PFSK-1 (cell line): ENCODE measurements at regions not wholly inside any gene's neighbourhood (a gene's known extent, or its start where the extent isn't known, plus 50 kb on each side); places are given as distances from the start of the nearest gene placed in this dataset.

Experiments
- POLR2AphosphoS5 ChIP-seq: IDR thresholded peaks from 2 replicates; pipeline ENCODE4 v1.6.1; 2012; ENCODE audit warnings: low read depth, mild to moderate bottlenecking, control low read depth, low read length, moderate library complexity
- SIN3A ChIP-seq: IDR thresholded peaks from 2 replicates; pipeline ENCODE4 v1.6.1; 2012; ENCODE audit warnings: mild to moderate bottlenecking, low read length, moderate library complexity, borderline replicate concordance; ENCODE audit not compliant: insufficient read depth
- TAF1 ChIP-seq: IDR thresholded peaks from 2 replicates; pipeline ENCODE4 v1.6.1; 2012; ENCODE audit warnings: low read length, control low read depth, borderline replicate concordance; ENCODE audit not compliant: insufficient read depth

- TF ChIP-seq POLR2AphosphoS5 (no peak), SIN3A (no peak), TAF1 (no peak)
Observed at GRCh38 chr2:128667391-128667790, 348.7 kb upstream of the HS6ST1 start.
